ENCODE measurements at regions not wholly inside any gene's neighbourhood (a gene's known extent, or its start where the extent isn't known, plus 50 kb on each side); places are given as distances from the start of the nearest gene placed in this dataset.
"Not testable (repeated sequence)": the region's sequence is repeated elsewhere in the genome, so short reads cannot be mapped to it uniquely, and the experiment has no call there.

DNA sequence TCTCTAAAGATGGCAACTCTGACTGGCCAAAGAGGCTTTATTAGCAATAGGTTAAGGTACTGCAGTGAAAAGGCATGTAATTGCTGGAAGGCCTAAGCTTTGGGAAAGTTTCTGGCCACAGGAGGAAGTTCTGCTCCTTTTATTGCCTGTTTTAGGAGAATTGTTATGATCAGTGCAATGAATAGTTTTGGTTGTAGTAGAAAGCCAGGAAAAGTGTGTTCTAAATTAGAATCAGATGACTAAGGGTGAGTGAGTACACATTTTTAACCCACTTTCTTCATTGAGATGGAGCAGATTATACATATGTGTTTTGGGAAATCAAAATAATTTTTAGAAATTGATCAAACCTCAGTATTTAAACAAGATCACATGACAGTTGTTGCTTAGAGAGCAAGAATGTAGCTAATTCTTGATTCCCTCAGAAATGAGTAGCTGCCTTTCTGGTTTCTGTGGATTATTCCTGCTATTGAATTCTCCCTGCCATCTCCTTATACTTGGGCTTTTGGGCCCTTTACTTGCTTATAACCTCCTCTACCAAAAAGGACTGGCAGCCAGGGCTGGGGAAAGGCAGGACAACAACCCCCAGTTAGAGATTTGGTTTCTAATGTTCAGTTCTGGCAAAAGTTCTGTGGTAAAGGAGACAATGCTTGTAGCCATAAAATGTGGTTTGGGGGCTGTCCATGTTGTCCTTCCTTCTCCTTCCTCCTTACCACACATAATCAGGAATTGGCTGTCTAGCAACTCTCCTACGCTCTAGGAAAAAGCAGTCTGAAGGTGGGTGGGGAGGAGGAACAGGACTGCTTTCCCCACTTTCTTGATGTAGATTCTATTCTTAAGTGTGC lies 217.1 kb downstream of the SLC38A4 start:
- no peak for DNase-seq (ENCODE audit: low read depth)
- no peak overlapping the region for H3K4me3 ChIP-seq (ENCODE audit: low read length)
- TF ChIP-seq, protein P1, sequence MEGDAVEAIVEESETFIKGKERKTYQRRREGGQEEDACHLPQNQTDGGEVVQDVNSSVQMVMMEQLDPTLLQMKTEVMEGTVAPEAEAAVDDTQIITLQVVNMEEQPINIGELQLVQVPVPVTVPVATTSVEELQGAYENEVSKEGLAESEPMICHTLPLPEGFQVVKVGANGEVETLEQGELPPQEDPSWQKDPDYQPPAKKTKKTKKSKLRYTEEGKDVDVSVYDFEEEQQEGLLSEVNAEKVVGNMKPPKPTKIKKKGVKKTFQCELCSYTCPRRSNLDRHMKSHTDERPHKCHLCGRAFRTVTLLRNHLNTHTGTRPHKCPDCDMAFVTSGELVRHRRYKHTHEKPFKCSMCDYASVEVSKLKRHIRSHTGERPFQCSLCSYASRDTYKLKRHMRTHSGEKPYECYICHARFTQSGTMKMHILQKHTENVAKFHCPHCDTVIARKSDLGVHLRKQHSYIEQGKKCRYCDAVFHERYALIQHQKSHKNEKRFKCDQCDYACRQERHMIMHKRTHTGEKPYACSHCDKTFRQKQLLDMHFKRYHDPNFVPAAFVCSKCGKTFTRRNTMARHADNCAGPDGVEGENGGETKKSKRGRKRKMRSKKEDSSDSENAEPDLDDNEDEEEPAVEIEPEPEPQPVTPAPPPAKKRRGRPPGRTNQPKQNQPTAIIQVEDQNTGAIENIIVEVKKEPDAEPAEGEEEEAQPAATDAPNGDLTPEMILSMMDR (conservative IDR thresholded peaks at IDR 0.05; ENCODE audit: low read depth, low read length): no peak

DNA sequence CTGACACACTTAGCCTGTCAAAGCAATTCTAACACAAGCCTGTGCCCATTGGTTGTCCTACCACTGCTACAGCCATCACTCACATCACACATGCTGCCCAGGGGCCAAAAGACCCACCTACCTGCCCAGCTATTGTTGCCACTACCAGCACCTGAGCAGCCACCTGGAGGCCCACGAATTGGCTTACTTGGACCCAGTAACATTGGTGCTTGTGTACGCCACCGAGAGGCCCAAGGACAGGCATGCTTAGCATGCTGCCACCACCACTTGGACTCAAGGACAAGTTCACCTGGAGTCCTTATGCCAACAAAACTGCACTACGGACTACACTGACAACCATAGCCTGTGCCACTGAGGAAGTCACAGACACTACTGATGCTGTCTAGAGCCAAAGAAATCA lies 221.1 kb downstream of the SLC38A4 start:
- TF ChIP-seq, protein P1 (conservative IDR thresholded peaks at IDR 0.05; ENCODE audit: low read depth, low read length): no peak
- no peak overlapping the region for H3K4me3 ChIP-seq (ENCODE audit: low read length)
- no peak for DNase-seq (ENCODE audit: low read depth)

DNA sequence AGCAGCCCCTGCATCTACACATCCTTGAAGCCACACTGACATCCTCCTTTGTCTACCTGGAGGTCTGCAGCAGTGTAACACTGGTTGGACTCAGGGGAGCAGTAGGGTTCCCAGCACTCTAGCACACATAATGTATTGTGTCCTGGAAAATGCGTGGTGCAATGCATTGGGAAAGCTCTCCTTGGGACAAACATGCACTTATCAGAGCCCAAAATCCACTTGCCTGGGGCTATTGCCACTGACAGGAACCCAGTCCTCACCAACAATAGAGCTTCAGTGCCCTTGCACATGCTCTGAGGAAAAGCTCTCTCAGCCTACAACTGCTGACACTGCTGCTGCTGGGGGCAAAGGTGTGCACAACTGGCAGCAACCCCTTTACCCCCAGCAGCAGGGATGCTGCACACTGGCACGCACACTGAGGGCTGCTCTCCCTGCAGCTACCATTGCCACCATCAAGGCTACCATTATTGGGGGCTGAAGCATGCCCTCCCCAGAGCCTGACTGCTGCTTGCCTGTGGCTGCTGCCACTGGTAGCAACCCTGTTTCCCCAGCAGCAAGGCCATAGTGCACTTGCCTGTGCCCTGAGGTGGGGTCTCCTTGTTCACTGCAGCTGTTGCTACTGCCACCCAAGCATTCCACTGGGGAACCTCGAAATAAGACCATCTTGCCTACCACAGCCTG lies 221.9 kb downstream of the SLC38A4 start:
- TF ChIP-seq, protein P1 (conservative IDR thresholded peaks at IDR 0.05; ENCODE audit: low read depth, low read length): no peak
- no peak overlapping the region for H3K4me3 ChIP-seq (ENCODE audit: low read length)
- no peak for DNase-seq (ENCODE audit: low read depth)

DNA sequence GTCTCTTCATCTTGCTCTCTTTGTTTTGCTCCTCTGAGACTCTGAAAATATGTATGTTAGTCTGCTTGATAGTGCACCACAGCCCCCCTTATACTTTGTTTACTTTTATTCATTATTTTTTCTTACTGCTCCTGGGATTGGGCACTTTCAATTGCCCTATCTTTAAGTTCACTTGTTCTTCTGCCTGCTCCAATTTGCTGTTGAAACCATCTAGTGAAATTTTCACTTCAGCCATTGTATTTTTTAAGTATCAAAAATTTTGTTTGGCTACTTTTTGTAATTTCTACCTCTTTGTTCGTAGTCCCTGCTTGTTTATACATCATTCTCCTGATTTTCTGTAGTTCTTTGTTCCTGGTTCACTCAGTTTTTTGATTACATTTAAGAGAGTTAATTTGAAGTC lies 223.3 kb downstream of the SLC38A4 start:
- TF ChIP-seq, protein P1 (conservative IDR thresholded peaks at IDR 0.05; ENCODE audit: low read depth, low read length): no peak
- DNase-seq (ENCODE audit: low read depth): no peak
- no peak overlapping the region for H3K4me3 ChIP-seq (ENCODE audit: low read length)

DNA sequence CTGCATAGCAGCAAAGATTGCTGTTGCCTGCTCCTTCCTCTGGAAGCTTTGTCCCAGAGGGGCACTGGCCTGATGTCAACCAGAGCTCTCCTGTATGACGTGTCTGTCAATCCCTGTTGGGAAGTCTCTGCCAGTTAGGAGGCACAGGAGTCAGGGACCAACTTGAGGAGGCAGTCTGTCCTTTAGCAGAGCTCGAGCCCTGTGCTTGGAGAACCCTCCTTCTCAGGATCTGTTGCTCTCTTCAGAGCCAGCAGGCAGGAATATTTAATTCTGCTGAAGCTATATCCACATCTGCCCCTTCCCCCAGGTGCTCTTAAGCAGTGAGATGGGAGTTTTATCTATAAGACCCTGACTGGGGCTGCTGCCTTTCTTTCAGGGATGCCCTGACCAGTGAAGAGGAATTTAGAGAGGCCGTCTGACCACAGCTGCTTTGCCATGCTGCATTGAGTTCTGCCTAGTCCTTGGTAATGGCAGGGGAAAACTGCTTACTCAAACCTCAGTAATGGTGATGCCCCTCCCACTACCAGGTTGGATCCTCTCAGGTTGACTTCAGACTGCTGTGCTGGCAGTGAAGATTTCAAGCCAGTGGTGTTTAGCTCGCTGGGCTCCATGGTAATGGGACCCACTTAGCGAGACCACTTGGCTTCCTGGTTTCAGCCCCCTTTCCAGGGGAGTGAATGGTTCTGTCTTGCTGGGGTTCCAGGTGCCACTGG lies 218.6 kb upstream of the SLC38A2 start:
- no peak for DNase-seq (ENCODE audit: low read depth)
- H3K4me3 ChIP-seq (ENCODE audit: low read length): no peak overlapping the region
- TF ChIP-seq, protein P1 (conservative IDR thresholded peaks at IDR 0.05; ENCODE audit: low read depth, low read length): no peak

DNA sequence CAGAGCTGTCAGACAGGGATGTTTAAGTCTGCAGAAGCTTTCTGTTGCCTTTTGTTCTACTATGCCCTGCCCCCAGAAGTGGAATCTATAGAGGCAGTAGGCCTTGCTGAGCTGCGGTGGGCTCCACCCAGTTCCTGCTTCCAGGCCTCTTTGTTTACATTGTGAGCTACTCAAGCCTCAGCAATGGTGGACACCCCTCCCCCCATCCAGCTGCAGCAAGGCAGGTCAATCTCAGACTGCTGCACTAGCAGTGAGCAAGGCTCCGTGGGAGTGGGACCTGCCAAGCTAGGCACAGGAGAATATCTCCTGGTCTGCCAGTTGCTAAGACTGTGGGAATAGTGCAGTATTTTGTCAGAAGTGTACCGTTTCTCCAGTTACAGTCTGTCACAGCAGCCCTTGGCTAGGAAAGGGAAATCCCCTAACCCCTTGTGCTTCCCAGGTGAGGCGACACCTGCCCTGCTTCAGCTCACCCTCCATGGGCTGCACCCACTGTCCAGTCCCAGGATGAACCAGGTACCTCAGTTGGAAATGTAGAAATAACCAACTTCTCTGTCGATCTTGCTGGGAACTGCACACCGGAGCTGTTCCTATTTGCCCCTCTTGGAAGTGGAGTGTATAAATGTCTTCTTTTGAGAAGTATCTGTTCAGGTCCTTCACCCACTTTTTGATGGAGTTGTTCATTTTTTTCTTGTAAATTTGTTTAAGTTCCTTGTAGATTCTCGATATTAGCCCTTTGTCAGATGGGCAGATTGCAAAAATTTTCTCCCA lies 213.5 kb upstream of the SLC38A2 start:
- TF ChIP-seq, protein P1 (conservative IDR thresholded peaks at IDR 0.05; ENCODE audit: low read depth, low read length): no peak
- no peak overlapping the region for H3K4me3 ChIP-seq (ENCODE audit: low read length)
- DNase-seq (ENCODE audit: low read depth): peak; percentile 16

DNA sequence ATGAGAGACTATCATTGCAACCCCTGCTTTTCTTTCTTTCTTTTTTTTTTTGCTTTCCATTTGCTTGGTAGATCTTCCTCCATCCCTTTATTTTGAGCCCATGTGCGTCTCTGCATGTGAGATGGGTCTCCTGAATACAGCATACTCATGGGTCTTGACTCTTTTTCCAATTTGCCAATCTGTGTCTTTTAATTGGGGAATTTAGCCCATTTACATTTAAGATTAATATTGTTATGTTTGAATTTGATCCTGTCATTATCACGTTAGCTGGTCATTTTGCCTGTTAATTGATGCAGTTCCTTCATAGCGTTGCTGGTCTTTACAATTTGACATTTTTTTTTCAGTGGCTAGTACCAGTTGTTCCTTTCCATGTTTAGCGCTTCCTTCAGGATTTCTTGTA lies 211.5 kb upstream of the SLC38A2 start:
- H3K4me3 ChIP-seq (ENCODE audit: low read length); DNase-seq (ENCODE audit: low read depth): not testable (repeated sequence)

DNA sequence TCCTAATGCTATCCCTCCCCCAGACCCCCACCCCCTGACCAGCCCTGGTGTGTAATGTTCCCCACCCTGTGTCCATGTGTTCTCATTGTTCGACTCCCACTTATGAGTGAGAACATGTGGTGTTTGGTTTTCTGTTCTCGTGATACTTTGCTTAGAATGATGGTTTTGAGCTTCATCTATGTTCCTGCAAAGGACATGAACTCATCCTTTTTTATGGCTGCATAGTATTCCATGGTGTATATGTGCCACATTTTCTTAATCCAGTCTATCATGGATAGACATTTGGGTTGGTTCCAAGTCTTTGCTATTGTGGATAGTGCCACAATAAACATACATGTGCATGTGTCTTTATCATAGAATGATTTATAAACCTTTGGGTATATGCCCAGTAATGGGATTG lies 209.4 kb upstream of the SLC38A2 start:
- H3K4me3 ChIP-seq (ENCODE audit: low read length); DNase-seq (ENCODE audit: low read depth): not testable (repeated sequence)
